CD4-positive, alpha-beta T cell (primary cell): ENCODE measurements at regions not wholly inside any gene's neighbourhood (a gene's known extent, or its start where the extent isn't known, plus 50 kb on each side); places are given as distances from the start of the nearest gene placed in this dataset.

ENCODE experiments used
- ATAC-seq: fragments of 200-7000 bp; cut with Tn5 transposase; one replicate; pipeline ENCODE4 v1.10.0; 2022; ENCODE audit warnings: mild to moderate bottlenecking; ENCODE audit not compliant: poor library complexity
- CTCF ChIA-PET: fragments of 350-600 bp; sonication (Branson Sonifier 250); formaldehyde crosslinking; loops from one replicate; lab custom pipeline; 2021; ENCODE audit warnings: antibody characterized with exemption, inconsistent platforms; lab: Charles Lee
- POLR2A ChIA-PET: fragments of 350-600 bp; sonication (Branson Sonifier 250); formaldehyde crosslinking; loops from one replicate; lab custom pipeline; 2021; ENCODE audit warnings: antibody characterized with exemption, inconsistent platforms; lab: Charles Lee
- DNase-seq, 14 experiments: peaks; one replicate each; pipeline ENCODE4 v3.0.0-alpha.2; 2013 to 2020; ENCODE audit warnings: mixed read lengths in 2 of 14
- H3K27ac ChIP-seq, 2 donors: one replicate each; pipeline versions ENCODE4 v1.5.1 to v1.7.0; 2013; ENCODE audit warnings: low read length in 2 of 2, low read depth in 1 of 2, mild to moderate bottlenecking in 1 of 2
- H3K27me3 ChIP-seq, 2 experiments: 1 replicate in 1 of 2; 2 replicates in 1 of 2; pipeline versions ENCODE4 v1.6.1 to v1.7.0; 2013; ENCODE audit warnings: low read length in 2 of 2, control low read depth in 1 of 2, mild to moderate bottlenecking in 1 of 2, moderate library complexity in 1 of 2; ENCODE audit not compliant: insufficient read depth in 2 of 2, control insufficient read depth in 1 of 2
- H3K36me3 ChIP-seq: one replicate; pipeline ENCODE4 v1.6.1; 2013; ENCODE audit warnings: low read length, control low read depth; ENCODE audit not compliant: insufficient read depth
- H3K4me1 ChIP-seq: one replicate; pipeline ENCODE4 v1.6.1; 2013; ENCODE audit warnings: low read length, control low read depth; ENCODE audit not compliant: insufficient read depth
- H3K4me3 ChIP-seq: one replicate; pipeline ENCODE4 v1.5.1; 2013; ENCODE audit warnings: mild to moderate bottlenecking, low read length, moderate library complexity
- H3K9me3 ChIP-seq, 2 experiments: 1 replicate in 1 of 2; 2 replicates in 1 of 2; pipeline versions ENCODE4 v1.6.1 to v1.7.0; 2013; ENCODE audit warnings: low read length in 2 of 2, mild to moderate bottlenecking in 2 of 2, control low read depth in 1 of 2, moderate library complexity in 1 of 2; ENCODE audit not compliant: control insufficient read depth in 1 of 2, insufficient read depth in 1 of 2
- H3K27ac Mint-ChIP-seq: one replicate; pipeline ENCODE4 v1.8.0; 2020; ENCODE audit warnings: mixed read lengths
- H3K27me3 Mint-ChIP-seq: one replicate; pipeline ENCODE4 v1.8.0; 2021; ENCODE audit warnings: mixed read lengths
- H3K36me3 Mint-ChIP-seq: one replicate; pipeline ENCODE4 v1.8.0; 2021; ENCODE audit warnings: low read depth, mixed read lengths
- H3K4me1 Mint-ChIP-seq: one replicate; pipeline ENCODE4 v1.8.0; 2021; ENCODE audit warnings: low read depth, mixed read lengths
- H3K4me3 Mint-ChIP-seq: one replicate; pipeline ENCODE4 v1.8.0; 2020; ENCODE audit warnings: mild to moderate bottlenecking, mixed read lengths
- H3K9me3 Mint-ChIP-seq: one replicate; pipeline ENCODE4 v1.8.0; 2020; ENCODE audit warnings: mixed read lengths
- intact Hi-C, 2 experiments: fragments of 100-400 bp; cut with DNase I in 1 of 2; cut with micrococcal nuclease in 1 of 2; formaldehyde crosslinking; loops; one replicate each; pipeline versions ENCODE4 v1.15.1 to v1.9.0; 2023 to 2025; cut with DNase I, micrococcal nuclease
- TF ChIP-seq, protein P1 (sequence below): fragments of 200-600 bp; IDR thresholded peaks from one replicate; pipeline ENCODE4 v1.8.0; 2022; ENCODE audit warnings: antibody characterized with exemption, mild to moderate bottlenecking

DNA sequence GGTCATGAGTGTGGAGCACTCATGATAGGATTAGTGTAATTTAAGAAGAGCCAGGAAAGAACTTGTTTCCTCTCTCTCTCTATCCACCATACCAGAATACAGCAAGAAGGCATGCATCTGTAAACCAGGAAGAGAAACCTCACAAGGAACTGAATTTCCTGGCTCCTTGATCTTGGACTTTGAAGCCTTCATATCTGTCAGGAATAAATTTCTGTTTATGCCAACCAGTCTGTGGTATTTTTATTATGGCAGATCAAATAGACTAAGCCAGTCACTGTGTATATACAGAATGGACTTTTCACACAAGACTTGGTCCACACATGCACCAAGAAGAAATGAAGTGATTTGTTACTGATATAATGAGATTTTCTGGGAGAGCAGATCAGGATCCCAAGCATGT, 930.1 kb upstream of the TMEFF2 start:
- H3K27me3 ChIP-seq = no peaks in the 10 kb centered on the region
- Mint-ChIP-seq H3K27me3 (no peaks in the 10 kb centered on the region), H3K36me3 (no peaks in the 10 kb centered on the region), H3K4me1 (no peaks in the 10 kb centered on the region), H3K9me3 (no peaks in the 10 kb centered on the region), H3K4me3 (no peak overlapping the region), H3K27ac (no peak overlapping the region)
- CTCF ChIA-PET = no interaction called here
- H3K4me3 ChIP-seq = no peak overlapping the region
- POLR2A ChIA-PET = no interaction called here
- intact Hi-C loops = no loop called here
- H3K27ac ChIP-seq = no peak overlapping the region
- H3K4me1 ChIP-seq = no peaks in the 10 kb centered on the region
- ATAC-seq (no peak), DNase-seq (no peak)
- no peaks in the 10 kb centered on the region for H3K9me3 ChIP-seq
- no peaks in the 10 kb centered on the region for H3K36me3 ChIP-seq
- TF ChIP-seq, protein P1, sequence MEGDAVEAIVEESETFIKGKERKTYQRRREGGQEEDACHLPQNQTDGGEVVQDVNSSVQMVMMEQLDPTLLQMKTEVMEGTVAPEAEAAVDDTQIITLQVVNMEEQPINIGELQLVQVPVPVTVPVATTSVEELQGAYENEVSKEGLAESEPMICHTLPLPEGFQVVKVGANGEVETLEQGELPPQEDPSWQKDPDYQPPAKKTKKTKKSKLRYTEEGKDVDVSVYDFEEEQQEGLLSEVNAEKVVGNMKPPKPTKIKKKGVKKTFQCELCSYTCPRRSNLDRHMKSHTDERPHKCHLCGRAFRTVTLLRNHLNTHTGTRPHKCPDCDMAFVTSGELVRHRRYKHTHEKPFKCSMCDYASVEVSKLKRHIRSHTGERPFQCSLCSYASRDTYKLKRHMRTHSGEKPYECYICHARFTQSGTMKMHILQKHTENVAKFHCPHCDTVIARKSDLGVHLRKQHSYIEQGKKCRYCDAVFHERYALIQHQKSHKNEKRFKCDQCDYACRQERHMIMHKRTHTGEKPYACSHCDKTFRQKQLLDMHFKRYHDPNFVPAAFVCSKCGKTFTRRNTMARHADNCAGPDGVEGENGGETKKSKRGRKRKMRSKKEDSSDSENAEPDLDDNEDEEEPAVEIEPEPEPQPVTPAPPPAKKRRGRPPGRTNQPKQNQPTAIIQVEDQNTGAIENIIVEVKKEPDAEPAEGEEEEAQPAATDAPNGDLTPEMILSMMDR = no peak

DNA sequence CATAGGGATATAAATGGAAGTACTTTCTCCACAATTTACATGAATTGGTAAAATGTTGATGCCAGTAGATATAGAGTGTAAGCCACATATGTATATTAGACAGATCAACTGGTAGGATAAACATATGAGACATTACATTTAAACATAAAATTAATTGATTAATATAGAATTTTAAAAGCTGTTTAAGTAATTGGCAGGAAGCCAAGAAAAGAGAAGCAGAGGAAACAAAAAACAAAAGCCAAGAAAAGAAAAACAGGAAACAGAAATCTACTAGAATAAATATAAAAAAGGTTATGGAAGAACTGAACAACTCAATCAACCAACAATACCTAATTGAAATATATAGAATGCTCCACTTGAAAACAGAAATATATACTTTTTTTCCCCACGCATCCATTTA, 920.1 kb upstream of the TMEFF2 start:
- CTCF ChIA-PET = no interaction called here
- Histone ChIP-seq H3K4me3 (no peak overlapping the region), H3K36me3 (no peaks in the 10 kb centered on the region), H3K4me1 (no peaks in the 10 kb centered on the region), H3K27me3 (no peaks in the 10 kb centered on the region), H3K9me3 (no peaks in the 10 kb centered on the region), H3K27ac (no peak overlapping the region)
- intact Hi-C loops = no loop called here
- DNase-seq = no peak
- Mint-ChIP-seq H3K27me3 (no peaks in the 10 kb centered on the region), H3K4me3 (no peak overlapping the region), H3K9me3 (no peaks in the 10 kb centered on the region), H3K4me1 (no peaks in the 10 kb centered on the region), H3K36me3 (no peaks in the 10 kb centered on the region), H3K27ac (no peak overlapping the region)
- ATAC-seq = no peak
- POLR2A ChIA-PET = no interaction called here
- TF ChIP-seq, protein P1 = no peak

DNA sequence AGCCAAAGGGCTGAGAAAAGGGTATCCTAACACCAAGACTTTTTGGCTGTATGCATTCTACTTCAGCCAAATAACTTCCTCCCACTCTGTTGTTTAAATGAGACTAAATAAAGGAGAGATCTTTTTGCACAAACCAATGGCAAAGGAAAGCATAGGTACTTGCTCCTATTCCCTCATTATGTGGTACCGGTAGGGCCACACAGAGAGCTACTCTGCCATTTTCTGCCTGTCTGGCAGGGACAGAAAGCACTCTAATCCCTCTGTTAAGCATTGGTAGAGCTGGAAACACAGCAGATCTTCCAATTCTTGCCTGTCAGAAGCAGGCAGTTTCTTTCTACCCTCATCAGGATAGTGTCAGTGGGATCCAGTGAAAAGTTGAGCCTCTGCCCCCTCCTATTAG, 918.3 kb upstream of the TMEFF2 start:
- intact Hi-C loops = no loop called here
- POLR2A ChIA-PET = no interaction called here
- no peak for ATAC-seq
- Mint-ChIP-seq H3K36me3 (no peaks in the 10 kb centered on the region), H3K27me3 (no peaks in the 10 kb centered on the region), H3K9me3 (no peaks in the 10 kb centered on the region), H3K4me1 (no peaks in the 10 kb centered on the region), H3K27ac (no peak overlapping the region), H3K4me3 (no peak overlapping the region)
- H3K36me3 ChIP-seq = no peaks in the 10 kb centered on the region
- H3K4me3 ChIP-seq = no peak overlapping the region
- no peak overlapping the region for H3K27ac ChIP-seq
- no peaks in the 10 kb centered on the region for H3K9me3 ChIP-seq
- CTCF ChIA-PET = no interaction called here
- no peaks in the 10 kb centered on the region for H3K27me3 ChIP-seq
- DNase-seq = no peak
- TF ChIP-seq, protein P1 = no peak
- H3K4me1 ChIP-seq = no peaks in the 10 kb centered on the region
